SK-N-MC (cell line): ENCODE measurements at regions not wholly inside any gene's neighbourhood (a gene's known extent, or its start where the extent isn't known, plus 50 kb on each side); places are given as distances from the start of the nearest gene placed in this dataset.

ENCODE experiments used
- EZH2 ChIP-seq: fragments of 200-600 bp; sonication (generic); IDR thresholded peaks from one replicate; pipeline ENCODE4 v1.6.1; 2017; ENCODE audit warnings: antibody characterized with exemption
- POLR2AphosphoS5 ChIP-seq: IDR thresholded peaks from 2 replicates; pipeline ENCODE4 v1.6.1; 2012; ENCODE audit warnings: mild to moderate bottlenecking, low read depth, low read length, borderline replicate concordance

- TF ChIP-seq EZH2 (no peak), POLR2AphosphoS5 (no peak)
Observed at GRCh38 chr10:83680470-83680891, 458.8 kb upstream of the GHITM start.
